NCI-H345 (cell line): ENCODE measurements at regions not wholly inside any gene's neighbourhood (a gene's known extent, or its start where the extent isn't known, plus 50 kb on each side); places are given as distances from the start of the nearest gene placed in this dataset.
"Not testable (repeated sequence)": the region's sequence is repeated elsewhere in the genome, so short reads cannot be mapped to it uniquely, and the experiment has no call there.

Experiments used
- DNase-seq: peaks from one replicate; lab custom pipeline; 2025; lab: John Stamatoyannopoulos, UW

DNA sequence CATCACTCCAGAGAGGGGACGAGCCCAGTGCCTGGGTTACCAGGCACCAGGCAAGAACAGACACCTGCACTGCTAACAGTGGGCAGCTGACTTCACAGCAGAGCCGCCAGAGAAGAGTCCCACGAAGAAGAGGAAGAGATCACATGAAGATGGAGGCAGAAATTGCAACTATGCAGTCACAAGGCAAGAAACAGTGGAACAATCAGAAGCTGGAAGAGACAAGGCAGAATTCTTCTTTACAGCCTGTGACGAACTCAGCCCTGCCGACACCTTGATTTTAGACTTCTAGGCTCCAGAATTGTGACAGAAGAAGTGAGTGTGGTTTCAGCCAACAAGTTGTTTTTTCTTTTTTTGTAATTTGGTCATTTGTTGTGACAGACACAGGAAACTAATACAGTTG, 59.2 kb downstream of the IL12A start:
- no peak for DNase-seq

DNA sequence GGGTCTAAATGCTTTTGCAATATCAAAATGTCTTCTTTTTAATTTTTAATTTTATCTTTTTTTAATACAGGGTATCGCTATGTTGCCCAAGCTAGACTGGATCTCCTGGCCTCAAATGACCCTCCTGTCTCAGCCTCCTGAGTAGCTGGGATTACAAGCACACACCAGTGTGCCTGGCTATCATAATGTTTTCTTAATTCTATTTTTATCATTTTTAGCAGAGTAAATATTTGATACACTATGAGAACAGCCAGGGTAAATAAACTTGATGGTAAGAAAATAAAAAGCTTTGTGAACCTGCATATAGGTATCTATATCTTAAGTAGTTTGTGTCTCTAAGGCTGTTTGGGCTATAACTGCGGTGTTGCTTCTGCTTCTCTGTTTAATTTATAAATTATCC, 60.4 kb downstream of the IL12A start:
- no peak for DNase-seq

- DNase-seq, result no peak
Observed at GRCh38 chr3:160049565-160049964, 60.9 kb downstream of the IL12A start.

- DNase-seq, result no peak
Observed at GRCh38 chr3:160049988-160050387, 61.4 kb downstream of the IL12A start.

DNA sequence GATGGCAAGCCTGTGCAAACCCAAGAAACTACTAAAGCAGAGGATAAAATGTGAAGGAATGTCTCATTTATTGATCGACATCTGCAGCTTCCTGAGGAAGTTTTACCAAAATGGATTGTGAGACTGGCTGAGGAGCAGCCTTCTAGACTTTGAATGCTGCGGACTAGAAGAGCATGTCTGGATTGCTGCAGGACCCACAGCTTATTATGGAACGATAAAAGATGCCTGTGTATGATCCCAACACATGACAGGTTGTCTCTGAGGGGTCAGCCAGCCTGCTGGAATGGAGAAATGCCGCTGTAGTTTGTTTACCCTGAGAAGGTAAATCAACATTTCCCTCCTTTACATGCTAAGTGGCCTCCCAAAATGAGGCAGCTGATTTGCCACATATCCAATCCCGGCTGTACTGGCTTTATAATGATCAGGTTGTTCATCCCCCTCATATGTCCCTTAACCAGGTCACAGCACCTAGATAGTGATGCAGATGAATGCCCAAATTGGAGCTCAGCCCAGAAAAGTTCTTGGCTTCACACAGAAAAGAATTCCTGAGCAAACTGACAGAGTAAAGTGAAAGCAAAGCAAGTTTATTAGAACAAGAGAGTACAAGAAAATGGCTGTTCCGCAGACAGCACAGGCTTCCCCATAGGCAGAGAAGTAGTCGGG, 63.9 kb downstream of the IL12A start:
- no peak for DNase-seq

- no peak for DNase-seq
Observed at GRCh38 chr3:160053048-160053391, 64.4 kb downstream of the IL12A start.

- DNase-seq, result not testable (repeated sequence)
Observed at GRCh38 chr3:160054862-160055261, 66.2 kb downstream of the IL12A start.

DNA sequence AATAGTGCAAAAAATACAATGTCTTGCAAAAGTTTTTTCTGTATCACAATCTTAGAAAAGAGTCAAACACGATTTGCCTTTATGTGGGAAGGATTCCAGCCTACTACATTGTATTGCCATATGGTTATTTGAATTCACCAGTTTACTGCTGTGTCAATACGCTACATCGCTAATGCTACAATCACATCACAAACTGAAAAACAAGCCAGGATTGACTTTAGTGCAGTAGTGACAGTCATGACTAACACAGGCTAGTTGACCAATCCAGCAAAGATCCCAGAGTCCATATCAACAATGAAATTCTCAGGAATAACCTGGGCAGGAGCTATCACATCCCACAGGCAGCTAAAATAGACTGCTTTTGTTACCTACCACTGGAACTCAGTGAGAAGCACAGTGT, 67.0 kb downstream of the IL12A start:
- no peak for DNase-seq

DNA sequence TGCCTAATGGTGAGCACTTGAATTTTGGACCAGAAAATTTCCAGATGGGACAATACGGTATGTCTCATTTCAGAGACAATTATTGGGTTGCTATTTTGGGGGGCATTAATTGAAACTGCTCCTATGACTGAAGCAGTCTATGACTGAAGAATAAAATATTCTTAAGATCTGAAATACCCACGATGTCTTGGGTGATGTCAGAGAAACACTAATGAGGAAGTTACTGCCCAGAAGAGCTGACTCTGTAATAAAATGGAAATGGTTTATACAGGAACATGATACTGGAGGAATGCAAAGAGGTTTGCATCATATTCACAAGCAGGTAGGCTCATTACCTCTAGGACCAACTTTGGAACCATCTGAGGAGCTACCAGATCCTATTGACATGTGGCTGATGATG, 68.7 kb downstream of the IL12A start:
- no peak for DNase-seq

- DNase-seq, result no peak
Observed at GRCh38 chr3:160060409-160061027, 71.9 kb downstream of the IL12A start.

GRCh38 chr3:160061525-160061924, 72.9 kb downstream of the IL12A start:
- no peak for DNase-seq

DNA sequence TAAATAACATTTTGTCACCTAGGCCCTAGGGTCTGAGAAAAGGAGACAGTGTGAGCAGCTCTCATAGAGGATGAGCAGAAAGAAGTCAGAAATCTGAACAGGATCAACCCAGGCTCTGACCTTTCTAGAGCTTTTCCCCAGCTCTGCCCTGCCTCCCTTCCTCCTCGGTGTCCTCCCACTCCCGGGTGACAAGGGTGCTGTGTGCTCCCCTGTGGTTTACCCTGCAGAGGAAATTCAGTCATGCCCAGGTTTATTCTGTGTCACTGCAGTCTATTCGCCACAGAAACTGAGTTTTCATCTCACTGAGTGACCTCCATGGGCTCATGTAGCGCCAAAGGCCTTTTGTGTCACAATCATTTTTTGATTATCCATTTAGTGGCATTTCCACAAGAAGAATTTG, 76.6 kb downstream of the IL12A start:
- DNase-seq, result no peak

DNA sequence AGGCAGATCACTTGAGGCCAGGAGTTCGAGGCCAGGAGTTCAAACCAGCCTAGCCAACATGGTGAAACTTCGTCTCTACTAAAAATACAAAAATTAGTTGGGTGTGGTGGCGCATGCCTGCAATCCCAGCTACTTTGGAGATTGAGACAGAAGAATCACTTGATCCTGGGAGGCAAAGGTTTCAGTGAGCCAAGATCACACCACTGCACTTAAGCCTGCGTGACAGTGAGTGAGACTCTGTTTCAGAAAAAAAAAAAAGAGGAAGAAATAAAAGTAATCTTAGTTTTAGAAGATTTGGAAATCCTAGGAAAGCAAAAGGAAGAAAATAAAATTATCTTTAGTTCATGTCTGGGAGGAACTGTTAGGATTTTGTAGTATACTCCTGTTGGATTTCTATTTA, 77.2 kb downstream of the IL12A start:
- DNase-seq, result no peak

DNA sequence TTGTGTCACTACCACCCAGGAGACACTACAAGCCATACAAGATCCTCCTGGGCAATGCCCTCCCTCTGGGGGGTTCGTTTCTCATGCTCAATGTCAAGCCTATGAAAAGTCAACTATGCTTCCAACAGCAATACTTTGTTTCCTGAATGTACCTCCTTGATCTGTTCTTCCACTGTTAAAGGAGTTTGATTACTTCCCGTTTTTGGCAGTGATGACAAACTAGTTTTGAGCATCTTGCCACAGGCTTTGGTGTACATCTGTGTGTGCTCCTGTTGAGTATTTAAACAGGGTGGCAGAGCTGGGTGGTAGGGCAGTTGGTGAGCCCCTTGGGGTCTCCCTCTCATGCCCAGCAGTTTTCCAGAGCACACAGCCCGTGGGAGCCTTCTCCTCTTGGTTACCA, 81.4 kb downstream of the IL12A start:
- no peak for DNase-seq

DNA sequence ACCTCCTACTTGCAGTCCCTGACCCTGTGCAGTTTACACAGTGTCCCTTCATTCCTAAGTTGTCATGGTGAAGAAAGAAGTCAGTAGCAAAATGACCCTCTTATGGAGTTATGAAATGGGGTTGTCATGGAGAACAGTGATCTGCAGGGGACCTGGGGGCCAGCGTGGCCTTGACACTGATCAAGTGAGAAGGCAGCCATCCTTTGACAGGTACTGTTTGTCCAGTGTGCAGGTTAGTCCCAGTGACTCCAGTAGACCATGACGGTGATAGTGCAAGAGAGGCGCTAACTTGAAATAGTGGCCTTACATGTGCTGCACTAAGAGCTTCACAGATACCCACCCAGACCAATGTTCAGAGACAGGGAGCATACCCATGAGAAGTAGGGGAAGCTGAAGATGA, 87.9 kb downstream of the IL12A start:
- no peak for DNase-seq

DNA sequence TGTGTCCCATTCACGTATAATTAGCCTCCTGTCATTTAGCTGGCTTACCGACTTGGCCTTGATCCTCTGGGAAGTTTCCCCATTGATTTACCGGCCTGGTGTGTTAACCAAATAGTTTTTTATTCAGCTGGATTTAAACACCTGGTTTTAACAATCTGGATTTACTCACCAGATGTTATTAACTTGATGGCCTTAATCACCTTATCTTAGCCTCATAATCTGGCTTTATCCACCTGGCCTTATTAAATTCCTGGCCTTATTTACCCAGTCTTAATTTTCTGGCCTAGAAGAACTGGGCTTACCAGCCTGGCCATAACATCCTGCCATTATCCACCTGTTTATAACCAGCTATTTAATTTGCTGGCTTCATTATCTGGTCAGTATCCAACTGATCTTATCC, 89.9 kb downstream of the IL12A start:
- DNase-seq, result no peak

DNA sequence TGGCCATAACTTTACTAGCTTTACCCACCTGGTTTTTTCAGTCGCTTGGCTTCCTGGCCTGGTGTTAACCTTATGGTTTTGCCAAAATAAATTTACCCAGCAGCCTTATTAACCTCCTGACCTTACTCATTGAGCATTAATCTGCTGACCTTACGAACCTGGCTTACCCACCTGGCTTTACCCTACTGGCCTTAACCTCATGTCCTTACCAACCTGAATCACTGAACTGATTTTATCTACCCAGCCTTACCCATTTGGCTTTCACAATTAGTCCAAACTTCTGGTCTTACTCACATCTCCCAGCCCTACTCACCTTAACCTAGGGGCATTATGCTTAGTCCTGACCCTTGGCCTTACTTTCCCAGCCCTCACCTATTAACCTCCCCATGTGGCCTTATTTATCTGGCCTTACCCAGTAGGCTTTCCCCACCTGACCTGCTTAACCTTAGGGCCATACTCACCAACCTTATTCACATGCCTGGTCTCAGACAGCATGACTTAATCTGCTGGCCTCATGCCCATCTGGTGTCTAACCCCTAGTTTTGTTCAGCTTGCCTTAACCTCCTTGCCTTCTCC, 93.4 kb downstream of the IL12A start:
- no peak for DNase-seq

- no peak for DNase-seq
Observed at GRCh38 chr3:160084998-160085397, 96.4 kb downstream of the IL12A start.

DNA sequence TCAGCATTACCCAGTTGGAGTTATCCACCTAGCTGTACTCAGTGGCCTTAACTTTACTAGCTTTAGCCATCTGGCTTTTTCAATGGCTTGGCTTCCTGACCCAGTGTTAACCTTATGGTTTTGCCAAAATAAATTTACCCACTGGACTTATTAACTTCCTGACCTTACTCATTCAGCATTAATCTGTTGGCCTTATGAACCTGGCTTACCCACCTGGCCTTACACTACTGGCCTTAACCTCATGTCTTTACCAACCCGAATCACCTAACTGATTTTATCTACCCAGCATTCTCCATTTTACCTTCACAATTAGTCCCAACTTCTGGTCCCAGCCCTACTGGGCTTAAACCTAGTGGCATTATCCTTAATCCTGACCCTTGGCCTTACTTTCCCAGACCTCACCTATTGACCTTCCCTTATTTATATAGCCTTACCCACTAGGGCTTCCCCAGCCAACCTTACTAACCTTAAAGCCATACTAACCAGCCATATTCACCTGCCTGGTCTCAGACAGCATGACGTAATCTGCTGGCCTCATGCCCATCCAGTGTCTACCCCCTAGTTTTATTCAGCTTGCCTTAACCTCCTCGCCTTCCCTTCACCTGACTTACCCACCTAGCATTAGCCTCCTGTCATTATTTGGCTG, 100.0 kb downstream of the IL12A start:
- no peak for DNase-seq

DNA sequence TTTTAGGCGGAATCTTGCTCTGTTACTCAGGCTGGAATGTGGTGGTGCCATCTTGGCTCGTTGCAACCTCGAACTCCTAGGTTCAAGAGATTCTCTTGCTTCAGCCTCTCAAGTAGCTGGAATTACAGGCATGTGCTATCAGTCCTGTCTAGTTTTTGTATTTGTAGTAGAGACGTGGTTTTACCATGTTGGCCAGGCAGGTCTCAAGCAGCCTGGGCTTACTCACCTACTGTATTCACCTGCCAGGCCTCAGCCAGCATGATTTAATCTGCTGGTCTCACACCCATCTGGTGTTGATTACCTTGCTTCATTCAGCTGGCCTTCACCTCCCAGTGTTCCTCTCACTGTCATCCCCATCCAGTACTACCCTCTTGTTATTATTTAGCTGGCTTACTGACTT, 102.0 kb downstream of the IL12A start:
- DNase-seq, result no peak

- DNase-seq, result no peak
Observed at GRCh38 chr3:160091441-160091840, 102.8 kb downstream of the IL12A start.

DNA sequence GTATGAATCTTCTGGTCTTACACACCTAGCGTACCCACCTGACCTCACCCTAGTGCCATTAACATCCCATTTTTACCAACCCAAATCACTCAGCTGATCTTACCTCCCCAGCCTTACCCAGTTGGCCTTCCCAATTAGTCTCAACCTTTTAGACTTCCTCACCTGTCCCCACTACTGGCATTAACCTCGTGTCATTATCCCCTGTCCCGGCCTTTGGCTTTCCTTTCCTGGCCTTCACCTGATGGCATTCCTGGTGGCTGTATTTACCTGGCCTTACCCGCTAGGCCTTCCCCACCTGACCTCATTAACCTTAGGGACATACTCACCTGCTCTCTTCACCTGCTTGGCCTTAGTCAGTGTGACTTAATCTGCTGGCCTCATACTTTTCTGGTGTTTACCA, 104.1 kb downstream of the IL12A start:
- DNase-seq, result no peak

DNA sequence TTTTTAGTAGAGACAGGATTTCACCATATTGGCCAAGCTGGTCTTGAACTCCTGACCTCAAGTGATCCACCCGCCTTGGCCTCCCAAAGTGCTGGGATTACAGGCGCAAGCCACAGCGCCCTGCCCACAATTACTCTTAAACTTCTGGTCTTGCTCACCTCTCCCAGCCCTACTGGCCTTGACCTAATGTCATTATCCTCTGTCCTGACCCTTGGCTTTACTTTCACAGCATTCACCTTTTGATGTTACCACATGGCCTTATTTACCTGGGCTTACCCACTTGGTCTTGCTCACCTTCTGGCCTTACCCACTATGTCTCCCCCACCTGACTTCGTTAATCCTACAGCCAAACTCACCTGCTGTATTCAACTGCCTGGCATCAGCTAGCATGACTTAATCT, 105.9 kb downstream of the IL12A start:
- DNase-seq, result no peak

GRCh38 chr3:160097478-160097877, 108.8 kb downstream of the IL12A start:
- no peak for DNase-seq
